SK-N-SH treated with all-trans-retinoic acid at 6 μM for 48 hours (cell line): ENCODE measurements at regions not wholly inside any gene's neighbourhood (a gene's known extent, or its start where the extent isn't known, plus 50 kb on each side); places are given as distances from the start of the nearest gene placed in this dataset.

ENCODE experiments used
- ARNTL ChIP-seq: fragments of 450-650 bp; formaldehyde crosslinking; IDR thresholded peaks from 2 replicates; pipeline ENCODE4 v1.5.0; 2020; ENCODE audit warnings: low read depth, mild to moderate bottlenecking, moderate library complexity, borderline replicate concordance
- CREB5 ChIP-seq: fragments of 250-450 bp; sonication (Bioruptor Pico); IDR thresholded peaks from 2 replicates; pipeline ENCODE4 v1.5.1; 2020; ENCODE audit warnings: low read depth, mild to moderate bottlenecking, moderate library complexity
- CSRNP3 ChIP-seq: fragments of 250-450 bp; sonication (Bioruptor Pico); IDR thresholded peaks from 2 replicates; pipeline ENCODE4 v1.5.1; 2021; ENCODE audit warnings: mild to moderate bottlenecking, moderate library complexity
- ESRRG ChIP-seq: fragments of 250-450 bp; sonication (Bioruptor Pico); IDR thresholded peaks from 2 replicates; pipeline ENCODE4 v1.6.1; 2021; ENCODE audit warnings: mild to moderate bottlenecking
- GLIS3 ChIP-seq: fragments of 250-450 bp; sonication (Bioruptor Pico); IDR thresholded peaks from 2 replicates; pipeline ENCODE4 v1.5.0; 2020; ENCODE audit warnings: mild to moderate bottlenecking, moderate library complexity
- OSR1 ChIP-seq: fragments of 250-450 bp; sonication (Bioruptor Pico); IDR thresholded peaks from 2 replicates; pipeline ENCODE4 v1.8.0; 2022; ENCODE audit warnings: moderate library complexity, mild to moderate bottlenecking, inconsistent platforms
- PATZ1 ChIP-seq: fragments of 250-450 bp; sonication (Bioruptor Pico); IDR thresholded peaks from 2 replicates; pipeline ENCODE4 v1.8.0; 2020; ENCODE audit warnings: mild to moderate bottlenecking, moderate library complexity, borderline replicate concordance
- POU6F1 ChIP-seq: fragments of 250-450 bp; sonication (Bioruptor Pico); IDR thresholded peaks from 2 replicates; pipeline ENCODE4 v1.8.0; 2021; ENCODE audit warnings: low read depth, mild to moderate bottlenecking, moderate library complexity, borderline replicate concordance
- RARB ChIP-seq: fragments of 250-450 bp; sonication (Bioruptor Pico); IDR thresholded peaks from 2 replicates; pipeline ENCODE4 v1.8.0; 2021; ENCODE audit warnings: mild to moderate bottlenecking, moderate library complexity
- SNAI2 ChIP-seq: fragments of 250-450 bp; sonication (Bioruptor Pico); IDR thresholded peaks from 2 replicates; pipeline ENCODE4 v1.5.0; 2020; ENCODE audit warnings: mild to moderate bottlenecking, moderate library complexity
- TOX ChIP-seq: fragments of 250-450 bp; sonication (Bioruptor Pico); IDR thresholded peaks from 2 replicates; pipeline ENCODE4 v1.8.0; 2021; ENCODE audit warnings: mild to moderate bottlenecking, moderate library complexity, borderline replicate concordance
- TSHZ2 ChIP-seq: fragments of 250-450 bp; sonication (Bioruptor Pico); IDR thresholded peaks from 2 replicates; pipeline ENCODE4 v1.5.0; 2020; ENCODE audit warnings: mild to moderate bottlenecking, moderate library complexity

DNA sequence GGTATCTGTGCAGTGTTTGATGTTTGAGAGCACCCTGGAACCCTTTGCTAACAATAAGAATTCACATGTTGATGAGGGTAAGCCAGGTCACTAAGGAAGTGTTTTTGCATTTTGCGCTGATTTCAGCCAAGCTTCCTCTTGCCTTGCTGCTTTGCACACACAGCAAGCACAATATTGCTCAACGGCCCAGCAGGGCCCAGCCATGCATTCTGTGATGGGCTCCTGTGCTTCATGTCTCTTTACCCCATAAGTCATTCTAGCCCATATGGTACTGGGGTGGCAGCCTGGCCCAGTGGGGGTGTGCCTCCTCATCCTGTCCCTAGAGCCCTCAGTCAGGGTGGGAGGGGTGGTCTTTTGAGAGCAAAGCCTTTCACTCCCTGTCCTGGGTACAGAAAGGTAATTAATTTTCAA is 481.3 kb downstream of the GADD45G start:
- TF ChIP-seq CREB5 (CRISPR knock-in tag) (no peak), PATZ1 (CRISPR knock-in tag) (no peak), CSRNP3 (CRISPR knock-in tag) (no peak), TSHZ2 (no peak), ESRRG (CRISPR knock-in tag) (no peak), ARNTL (no peak), GLIS3 (CRISPR knock-in tag) (no peak), RARB (CRISPR knock-in tag) (no peak), SNAI2 (no peak), OSR1 (CRISPR knock-in tag) (no peak), POU6F1 (CRISPR knock-in tag) (no peak), TOX (CRISPR knock-in tag) (no peak)
